ENCODE measurements at regions not wholly inside any gene's neighbourhood (a gene's known extent, or its start where the extent isn't known, plus 50 kb on each side); places are given as distances from the start of the nearest gene placed in this dataset.

- no peak for TF ChIP-seq FOXM1 (IDR thresholded peaks at IDR 0.05; ENCODE audit: low read depth)
- TF ChIP-seq, protein P1, sequence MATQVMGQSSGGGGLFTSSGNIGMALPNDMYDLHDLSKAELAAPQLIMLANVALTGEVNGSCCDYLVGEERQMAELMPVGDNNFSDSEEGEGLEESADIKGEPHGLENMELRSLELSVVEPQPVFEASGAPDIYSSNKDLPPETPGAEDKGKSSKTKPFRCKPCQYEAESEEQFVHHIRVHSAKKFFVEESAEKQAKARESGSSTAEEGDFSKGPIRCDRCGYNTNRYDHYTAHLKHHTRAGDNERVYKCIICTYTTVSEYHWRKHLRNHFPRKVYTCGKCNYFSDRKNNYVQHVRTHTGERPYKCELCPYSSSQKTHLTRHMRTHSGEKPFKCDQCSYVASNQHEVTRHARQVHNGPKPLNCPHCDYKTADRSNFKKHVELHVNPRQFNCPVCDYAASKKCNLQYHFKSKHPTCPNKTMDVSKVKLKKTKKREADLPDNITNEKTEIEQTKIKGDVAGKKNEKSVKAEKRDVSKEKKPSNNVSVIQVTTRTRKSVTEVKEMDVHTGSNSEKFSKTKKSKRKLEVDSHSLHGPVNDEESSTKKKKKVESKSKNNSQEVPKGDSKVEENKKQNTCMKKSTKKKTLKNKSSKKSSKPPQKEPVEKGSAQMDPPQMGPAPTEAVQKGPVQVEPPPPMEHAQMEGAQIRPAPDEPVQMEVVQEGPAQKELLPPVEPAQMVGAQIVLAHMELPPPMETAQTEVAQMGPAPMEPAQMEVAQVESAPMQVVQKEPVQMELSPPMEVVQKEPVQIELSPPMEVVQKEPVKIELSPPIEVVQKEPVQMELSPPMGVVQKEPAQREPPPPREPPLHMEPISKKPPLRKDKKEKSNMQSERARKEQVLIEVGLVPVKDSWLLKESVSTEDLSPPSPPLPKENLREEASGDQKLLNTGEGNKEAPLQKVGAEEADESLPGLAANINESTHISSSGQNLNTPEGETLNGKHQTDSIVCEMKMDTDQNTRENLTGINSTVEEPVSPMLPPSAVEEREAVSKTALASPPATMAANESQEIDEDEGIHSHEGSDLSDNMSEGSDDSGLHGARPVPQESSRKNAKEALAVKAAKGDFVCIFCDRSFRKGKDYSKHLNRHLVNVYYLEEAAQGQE (IDR thresholded peaks at IDR 0.05; ENCODE audit: low read depth, low read length): no peak
- TF ChIP-seq RCOR1 (IDR thresholded peaks at IDR 0.05; ENCODE audit: low read length): no peak
- no peak for TF ChIP-seq CTCF (IDR thresholded peaks at IDR 0.05)
- TF ChIP-seq SMC3 (IDR thresholded peaks at IDR 0.05; ENCODE audit: low read depth, low read length): no peak
- TF ChIP-seq EZH2phosphoT487 (IDR thresholded peaks at IDR 0.05; ENCODE audit: borderline replicate concordance, low read depth): no peak
- TF ChIP-seq JUND (IDR thresholded peaks at IDR 0.05): no peak
- TF ChIP-seq NRF1 (IDR thresholded peaks at IDR 0.05; ENCODE audit: low read depth, low read length): no peak
- no peak for TF ChIP-seq ZBTB33 (IDR thresholded peaks at IDR 0.05; ENCODE audit: borderline replicate concordance, low read depth)
- no peak for TF ChIP-seq MXI1 (IDR thresholded peaks at IDR 0.05; ENCODE audit: low read depth, low read length)
Observed at GRCh38 chr13:61109741-61110140, 305.9 kb downstream of the PCDH20 start.

Data from SK-N-SH (cell line).